Testis (tissue), 2 donors: ENCODE measurements at regions not wholly inside any gene's neighbourhood (a gene's known extent, or its start where the extent isn't known, plus 50 kb on each side); places are given as distances from the start of the nearest gene placed in this dataset.

Experiments used
- POLR2A ChIP-seq: fragments of 450-650 bp; IDR thresholded peaks from one replicate; pipeline ENCODE4 v1.6.1; 2017; ENCODE audit warnings: antibody characterized with exemption, mild to moderate bottlenecking, moderate library complexity
- TF ChIP-seq, protein P1 (sequence below), 3 experiments: fragments of 450-650 bp in 2 of 3; fragments of 200-600 bp in 1 of 3; sonication (generic) in 1 of 3; IDR thresholded peaks; one replicate each; pipeline ENCODE4 v1.5.1; 2016 to 2019; ENCODE audit warnings: antibody characterized with exemption in 3 of 3, mild to moderate bottlenecking in 2 of 3, moderate library complexity in 1 of 3

DNA sequence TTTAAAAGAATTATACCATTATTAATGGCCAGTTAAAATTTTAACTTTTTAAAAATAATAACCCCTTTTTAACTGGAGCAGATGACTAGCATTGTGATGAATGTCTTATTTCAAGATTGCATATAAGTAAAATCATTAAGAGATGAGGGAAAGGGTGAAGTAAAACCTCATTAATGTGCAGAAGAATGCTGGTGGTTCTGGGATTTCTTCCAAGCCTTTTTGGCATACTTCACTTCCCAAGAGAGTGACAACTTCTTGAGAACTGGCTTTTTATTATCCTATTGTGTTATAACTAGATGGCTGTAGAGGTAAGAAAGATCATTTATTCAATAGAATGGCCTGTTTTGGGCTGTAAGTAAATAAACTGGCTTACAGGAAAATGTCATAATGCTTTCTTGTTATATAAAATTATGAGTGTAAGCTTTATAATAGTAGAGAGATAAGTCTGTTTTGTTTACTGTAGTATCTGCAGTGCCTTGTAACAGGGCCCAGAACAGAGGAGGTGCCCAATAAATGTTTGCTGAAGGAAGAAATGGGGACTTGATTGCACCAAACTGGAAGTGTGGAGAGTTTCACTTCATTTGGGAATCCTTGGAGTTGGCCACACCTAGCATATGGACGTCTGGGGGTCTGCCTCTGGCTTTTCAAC, 242.9 kb upstream of the PITX2 start:
- TF ChIP-seq, protein P1, sequence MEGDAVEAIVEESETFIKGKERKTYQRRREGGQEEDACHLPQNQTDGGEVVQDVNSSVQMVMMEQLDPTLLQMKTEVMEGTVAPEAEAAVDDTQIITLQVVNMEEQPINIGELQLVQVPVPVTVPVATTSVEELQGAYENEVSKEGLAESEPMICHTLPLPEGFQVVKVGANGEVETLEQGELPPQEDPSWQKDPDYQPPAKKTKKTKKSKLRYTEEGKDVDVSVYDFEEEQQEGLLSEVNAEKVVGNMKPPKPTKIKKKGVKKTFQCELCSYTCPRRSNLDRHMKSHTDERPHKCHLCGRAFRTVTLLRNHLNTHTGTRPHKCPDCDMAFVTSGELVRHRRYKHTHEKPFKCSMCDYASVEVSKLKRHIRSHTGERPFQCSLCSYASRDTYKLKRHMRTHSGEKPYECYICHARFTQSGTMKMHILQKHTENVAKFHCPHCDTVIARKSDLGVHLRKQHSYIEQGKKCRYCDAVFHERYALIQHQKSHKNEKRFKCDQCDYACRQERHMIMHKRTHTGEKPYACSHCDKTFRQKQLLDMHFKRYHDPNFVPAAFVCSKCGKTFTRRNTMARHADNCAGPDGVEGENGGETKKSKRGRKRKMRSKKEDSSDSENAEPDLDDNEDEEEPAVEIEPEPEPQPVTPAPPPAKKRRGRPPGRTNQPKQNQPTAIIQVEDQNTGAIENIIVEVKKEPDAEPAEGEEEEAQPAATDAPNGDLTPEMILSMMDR (IDR thresholded peaks at IDR 0.05) = no peak
- TF ChIP-seq POLR2A = no peak
